NCI-H748 (cell line): ENCODE measurements at regions not wholly inside any gene's neighbourhood (a gene's known extent, or its start where the extent isn't known, plus 50 kb on each side); places are given as distances from the start of the nearest gene placed in this dataset.

ENCODE experiments used
- DNase-seq: peaks from one replicate; lab custom pipeline; 2025; ENCODE audit not compliant: unreplicated experiment; lab: John Stamatoyannopoulos, UW

DNA sequence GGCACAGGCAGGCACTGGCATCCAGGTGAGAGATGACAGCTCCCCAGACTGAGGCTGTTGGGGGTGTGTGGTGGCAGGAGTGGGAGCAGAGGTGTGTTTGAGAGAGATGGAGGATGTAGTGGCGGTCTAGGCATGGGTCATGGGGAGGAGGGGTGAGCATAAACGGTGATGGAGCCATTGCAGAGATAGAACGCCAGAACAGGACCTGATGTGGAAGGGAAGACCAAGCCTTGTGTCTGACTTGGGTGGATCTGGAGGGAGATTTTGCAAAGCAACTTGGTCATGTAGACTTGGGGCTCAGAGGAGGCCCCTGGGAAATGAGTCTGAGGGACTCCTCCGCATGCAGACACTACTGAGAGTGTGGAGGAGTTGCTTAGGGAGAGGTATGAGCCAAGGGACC, 50.0 kb upstream of the CLDN5 start:
- no peak for DNase-seq

DNA sequence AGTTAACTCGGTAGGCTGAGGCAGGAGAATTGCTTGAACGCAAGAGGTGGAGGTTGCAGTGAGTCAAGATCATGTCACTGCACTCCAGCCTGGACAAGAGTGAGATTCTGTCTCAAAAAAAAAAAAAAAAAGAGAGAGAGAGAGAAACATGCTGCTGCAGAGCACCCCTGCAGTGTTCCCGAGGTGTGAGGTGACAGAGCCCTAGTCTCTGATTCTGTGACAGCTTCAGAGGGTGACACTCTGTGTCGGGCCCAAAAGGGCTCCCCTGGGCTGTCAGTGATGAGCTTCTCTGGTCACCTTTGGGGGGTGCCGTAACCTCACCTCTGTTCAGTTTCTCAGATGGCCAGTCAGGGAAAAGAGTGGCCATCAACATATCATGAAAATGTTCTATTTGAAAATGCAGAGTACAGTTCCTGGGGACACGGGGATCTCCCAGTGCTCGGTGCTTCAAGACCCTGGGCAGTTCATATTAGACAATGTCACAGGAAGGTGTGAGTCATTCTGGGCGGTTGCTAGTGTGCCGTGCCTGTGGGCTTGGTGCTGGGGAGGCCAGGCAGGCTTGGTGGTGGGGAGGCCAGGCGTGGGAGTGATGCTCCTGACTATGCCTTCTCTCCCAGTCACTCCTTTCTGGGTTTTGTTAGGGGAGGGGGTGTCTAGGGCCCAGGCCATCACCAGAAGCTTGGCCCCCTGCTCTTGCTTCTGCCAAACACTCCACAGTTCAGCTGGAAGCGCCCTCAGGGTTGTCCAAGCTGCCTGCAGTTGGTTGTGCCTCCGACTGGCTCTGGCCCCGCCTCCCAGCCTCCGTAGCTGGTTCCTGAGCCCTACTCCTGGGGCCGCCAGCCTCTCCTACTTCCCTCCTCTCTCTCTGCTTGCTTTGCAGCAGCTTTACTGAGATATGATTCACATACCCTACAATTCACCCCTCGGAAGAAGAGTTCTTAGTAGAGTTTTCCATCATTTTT, 52.5 kb upstream of the CLDN5 start:
- DNase-seq, result no peak

DNA sequence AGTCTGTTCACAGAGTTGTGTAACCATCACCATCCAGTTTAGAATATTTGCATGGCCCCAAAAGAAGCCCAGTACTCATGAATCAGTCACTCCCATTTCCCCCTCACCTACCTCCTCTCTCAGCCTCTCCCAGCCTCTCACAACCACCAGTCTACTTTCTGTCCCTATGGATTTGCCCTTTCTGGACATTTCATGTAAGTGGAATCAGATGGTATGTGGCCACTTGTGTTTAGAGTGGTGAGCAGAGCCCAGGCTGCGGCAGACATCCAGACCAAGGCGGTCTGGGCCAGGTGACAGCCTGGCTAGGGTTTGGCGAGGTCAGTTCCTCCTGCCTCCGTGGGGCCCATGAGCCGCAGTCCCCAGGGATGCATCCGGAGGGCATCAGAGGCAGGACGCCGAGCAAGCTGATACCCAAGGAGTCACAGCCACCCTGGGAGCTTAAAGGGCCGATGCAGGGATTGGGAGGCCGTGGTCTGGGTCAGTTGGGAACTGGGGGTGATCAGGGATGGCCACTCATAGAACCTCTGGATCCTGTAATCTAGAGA, 53.3 kb upstream of the CLDN5 start:
- DNase-seq, result no peak

DNA sequence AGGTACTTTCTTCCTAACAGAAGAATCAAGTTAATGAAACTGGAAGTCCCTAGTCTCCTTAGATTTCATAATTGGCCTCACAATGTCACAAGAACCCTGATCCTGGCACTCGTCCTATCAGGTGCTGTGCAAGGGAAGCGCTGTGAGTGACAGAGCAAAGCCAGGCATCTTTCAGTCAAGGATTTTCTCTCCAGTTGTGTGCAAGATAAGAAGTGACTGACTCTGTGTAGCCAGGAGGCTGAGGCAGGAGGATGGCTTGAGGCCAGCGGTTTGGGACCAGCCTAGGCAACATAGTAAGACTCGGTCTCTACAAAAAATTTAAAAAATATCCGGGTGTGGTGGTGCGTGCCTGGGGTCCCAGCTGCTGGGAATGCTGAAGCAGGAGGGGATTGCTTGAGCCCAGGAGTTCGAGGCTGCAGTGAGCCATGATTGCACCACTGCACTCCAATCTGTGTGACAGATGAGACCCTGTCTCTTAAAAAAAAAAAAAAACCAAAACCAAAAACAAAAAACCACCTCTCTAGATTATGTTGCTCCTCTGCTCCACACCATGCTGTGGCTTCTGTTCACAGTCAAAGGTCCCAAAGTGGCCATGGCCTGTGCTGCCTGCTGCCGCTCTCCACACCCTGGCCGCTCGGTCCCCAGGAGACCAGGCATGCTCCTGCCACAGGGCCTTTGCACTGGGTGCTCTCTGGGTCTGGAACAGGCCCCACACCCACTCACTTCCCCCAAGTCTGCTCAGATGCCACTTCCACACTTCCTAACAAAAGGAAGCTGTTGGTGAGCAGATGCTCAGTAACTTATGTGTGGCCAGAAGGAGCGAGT, 54.2 kb upstream of the CLDN5 start:
- no peak for DNase-seq

DNA sequence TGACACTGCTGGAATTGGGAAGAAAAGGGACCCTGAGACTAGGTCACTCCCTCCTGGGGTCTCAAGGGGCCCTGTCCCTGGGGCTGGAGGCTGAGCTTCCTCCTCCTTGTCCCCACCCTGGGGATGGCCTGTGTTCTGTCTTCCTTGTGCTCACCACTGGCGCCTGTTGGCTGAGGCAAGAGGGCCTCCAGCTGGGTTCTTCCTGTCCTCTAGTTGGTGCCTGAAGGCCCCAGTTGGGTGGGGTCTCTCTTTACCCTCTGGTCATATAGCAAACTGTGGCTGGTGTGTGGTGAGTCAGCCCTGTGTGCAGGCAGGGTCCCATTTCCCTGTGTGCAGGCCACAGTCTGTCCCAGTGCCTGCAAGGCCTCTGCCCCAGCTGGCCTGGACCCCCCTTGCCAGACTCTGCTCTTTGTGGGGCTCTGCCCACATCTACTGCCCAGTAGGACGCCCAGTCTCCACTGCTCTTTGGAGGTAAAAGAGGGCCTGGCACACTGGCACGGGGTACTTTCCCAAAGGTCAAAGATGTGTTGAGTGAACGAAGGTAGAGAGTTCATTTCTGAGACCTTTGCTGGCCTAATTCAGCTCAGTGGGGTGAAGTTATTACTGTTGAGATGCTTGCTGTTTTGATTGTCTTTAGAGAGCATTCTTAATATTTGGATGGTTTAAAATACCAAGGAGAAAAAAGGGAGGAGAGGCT, 55.1 kb upstream of the CLDN5 start:
- no peak for DNase-seq

DNA sequence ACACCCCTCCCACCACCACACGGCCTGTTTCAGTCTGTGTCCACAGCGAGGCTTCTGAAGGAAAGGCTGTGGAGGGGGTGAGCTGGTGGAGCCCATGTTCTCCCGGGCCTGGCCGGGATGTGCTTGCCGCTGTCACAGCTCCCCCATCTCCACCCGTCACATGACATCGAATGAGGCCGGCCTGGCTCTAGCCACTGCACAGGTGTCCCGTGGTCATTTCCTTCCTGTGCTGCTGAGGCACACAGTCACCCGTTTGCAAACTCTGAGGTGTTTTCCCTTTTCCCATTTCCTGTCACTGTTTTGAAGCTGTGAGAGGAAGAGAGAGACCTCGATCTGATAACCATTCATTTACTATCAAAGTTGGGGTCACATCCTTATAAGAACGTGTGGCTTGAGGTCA, 55.7 kb upstream of the CLDN5 start:
- DNase-seq, result no peak

DNA sequence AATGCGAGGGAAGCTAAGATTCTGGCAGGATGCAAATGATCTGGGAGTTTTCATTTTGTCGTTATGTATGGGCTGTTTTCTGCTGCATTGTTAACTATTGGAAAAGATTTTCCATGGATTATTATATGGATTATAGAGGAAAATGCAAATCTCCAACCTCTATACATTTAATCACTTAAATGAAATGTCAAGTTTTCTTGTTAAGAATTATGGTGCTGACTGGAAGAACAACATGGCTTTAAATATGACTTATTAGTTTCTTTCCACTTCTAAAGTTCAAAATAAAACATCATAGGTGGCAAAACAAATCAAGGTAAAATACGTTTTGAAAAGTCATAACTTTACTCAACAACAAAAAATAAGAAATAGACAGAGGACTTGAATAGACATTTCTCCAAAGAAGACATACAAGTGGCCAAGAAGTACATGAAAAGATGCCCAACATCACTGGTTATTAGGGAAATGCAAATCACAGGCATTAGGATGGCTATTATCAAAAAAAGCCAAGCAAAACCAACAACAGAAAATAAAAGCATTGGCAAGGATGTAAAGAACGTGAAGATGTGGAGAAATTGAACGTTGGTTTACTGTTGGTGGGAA, 56.2 kb upstream of the CLDN5 start:
- DNase-seq, result no peak

DNA sequence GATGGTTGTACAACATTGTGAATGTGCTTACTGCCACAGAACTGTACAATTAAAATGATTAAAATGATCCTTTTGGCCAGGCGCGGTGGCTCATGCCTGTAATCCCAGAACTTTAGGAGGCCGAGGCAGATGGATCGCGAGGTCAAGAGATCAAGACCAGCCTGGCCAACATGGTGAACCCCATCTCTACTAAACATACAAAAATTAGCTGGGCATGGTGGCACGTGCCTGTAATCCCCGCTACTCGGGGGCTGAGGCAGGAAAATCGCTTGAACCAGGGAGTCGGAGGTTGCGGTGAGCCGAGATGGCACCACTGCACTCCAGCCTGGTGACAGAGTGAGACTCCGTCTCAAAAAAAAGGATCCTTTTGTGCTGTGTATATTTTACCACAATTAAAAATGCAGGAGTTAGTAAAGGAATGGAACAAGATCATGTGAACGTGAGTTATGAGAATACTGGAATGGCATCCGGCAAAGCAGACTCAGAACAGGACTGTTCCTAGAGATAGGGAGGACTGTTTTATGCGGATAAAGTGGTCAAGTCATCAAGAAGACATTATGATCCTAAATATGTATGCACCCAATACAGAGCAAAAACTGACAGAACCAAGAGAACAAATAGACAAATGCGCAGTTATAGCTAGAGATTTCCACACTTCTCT, 58.0 kb upstream of the CLDN5 start:
- DNase-seq, result no peak

DNA sequence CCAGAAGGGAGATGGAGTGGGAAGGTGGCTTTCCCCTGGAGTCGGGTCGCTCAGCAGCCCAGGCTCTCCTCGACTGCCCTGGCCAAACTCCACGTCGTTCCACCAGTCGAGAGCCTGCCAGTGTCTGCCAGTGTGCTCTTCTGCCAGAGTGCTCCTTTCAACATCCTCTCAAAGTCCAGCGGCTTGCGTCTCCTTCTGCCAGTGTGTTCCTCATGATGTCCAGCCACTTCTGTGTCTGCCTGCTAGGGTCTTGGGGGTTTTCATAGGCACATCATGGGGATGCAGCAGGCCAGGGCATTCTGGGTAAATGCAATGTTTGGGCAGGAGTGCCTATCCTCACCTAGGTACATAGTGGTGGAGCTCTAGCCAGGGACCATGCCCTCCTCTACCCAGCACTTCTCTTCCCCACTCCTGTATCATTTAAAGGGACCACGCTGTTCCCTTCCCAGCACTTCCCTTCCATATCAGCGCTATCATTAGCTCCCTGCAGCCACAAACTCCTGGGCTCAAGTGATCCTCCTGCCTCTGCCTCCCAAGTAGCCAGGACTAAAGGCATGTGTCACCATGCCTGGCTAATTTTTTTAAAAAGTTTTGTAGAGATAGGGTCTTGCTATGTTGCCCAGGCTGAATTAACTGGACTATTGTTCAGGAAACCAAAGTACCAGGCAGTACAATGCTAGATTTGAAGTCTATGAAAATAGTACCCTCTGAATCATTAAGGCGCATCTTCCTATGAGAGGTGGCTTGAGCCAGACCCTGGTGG, 62.9 kb upstream of the CLDN5 start:
- no peak for DNase-seq

DNA sequence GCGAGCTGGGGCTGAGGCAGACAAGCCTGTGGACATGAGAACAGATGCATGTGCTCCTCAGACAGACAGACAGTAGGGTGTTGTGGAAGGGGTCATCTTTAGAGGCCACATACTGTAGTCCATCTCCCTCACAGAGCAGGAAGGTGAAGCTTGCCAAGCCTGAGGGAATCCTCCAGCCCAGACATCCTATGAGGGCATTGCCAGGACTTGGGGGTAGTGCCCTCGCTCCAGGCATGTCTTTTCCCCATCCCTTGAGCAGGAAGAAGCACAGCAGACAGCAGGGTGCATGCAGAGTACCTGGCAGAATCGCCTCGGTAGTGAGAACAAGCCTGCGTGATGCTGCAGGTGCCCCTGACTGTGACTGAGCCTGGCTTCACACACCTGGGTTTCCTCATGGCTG, 66.5 kb upstream of the CLDN5 start:
- DNase-seq, result no peak

DNA sequence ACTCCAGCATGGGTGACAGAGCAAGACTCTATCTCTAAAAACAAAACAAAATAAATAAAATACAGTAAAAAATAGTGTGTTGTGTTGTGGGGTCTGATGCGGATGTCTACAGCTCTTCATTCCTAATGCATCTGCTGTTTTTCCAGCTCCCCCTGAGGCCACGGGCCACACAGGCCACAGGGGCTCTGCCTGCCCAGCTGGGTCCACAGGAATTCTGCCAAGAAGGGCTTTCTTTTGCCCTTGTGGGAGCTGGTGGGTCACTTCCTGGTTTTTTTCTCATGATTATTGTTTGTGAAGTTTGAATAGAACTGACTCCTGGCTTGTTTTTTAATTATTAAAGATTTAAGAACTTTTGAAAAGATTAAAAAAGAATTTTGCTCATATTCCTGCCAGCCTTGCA, 67.4 kb upstream of the CLDN5 start:
- no peak for DNase-seq

DNA sequence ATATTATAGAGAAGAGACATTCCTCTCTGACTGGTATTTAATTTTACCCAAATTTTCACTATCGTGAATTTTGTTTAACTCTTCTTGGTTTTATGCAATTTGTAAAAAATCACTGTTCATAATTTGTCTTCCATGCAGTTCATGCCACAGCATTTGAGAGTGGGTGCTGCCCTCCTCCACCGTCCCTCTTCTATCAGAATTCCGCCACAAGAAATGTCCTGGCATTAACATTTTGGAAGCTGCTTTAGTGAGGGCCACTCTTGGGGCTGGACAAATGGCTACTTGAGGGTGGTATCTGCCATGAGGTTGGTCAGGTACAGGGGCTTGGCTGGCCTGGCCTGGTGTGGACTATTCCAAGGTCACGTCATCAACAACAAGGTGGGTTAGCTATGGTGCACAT, 68.3 kb upstream of the CLDN5 start:
- DNase-seq, result no peak

DNA sequence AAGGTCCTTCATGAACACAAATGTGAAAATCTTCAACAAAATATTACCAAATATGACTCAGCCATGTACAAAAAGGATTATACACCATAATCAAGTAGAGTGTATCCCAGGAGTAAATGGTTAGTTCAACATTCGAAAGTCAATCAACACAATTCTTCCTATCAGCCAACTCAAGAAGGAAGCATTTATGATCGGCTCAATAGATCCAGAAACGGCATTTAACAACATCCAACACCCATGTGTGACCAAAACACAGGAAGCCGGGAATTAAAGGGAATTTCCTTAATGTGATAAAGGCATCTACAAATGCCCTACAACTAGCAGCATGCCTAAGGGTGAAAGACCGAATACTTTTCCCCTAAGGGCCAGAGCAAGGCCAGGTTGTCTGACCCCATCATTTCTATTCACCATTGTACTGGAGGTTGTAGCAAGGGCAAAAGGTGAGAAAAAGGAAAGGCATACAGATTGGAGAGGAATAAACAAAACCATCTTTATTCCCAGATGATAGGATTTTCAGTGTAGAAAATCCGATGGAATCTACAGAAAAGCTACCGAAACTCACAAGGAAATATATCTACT, 69.9 kb upstream of the CLDN5 start:
- no peak for DNase-seq

DNA sequence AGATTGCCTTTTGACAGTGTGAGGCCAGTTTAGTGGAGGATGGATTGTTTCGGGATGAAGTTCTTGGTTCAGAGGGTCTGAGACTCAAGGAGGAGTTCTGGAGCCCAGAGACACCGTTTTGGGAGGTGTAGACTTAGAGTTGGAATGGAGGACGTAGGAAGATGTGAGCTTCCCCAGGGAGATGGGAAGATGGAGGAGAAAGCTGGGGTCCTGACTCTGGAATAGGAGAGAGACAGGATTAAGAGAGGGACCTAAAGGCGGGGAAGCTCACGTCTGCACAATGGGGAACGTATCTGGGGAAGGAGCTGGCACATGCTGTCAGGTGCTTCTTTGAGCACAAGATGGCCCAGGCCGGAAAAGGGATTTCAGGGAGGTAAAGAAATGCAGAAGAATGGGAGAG, 71.3 kb upstream of the CLDN5 start:
- no peak for DNase-seq

DNA sequence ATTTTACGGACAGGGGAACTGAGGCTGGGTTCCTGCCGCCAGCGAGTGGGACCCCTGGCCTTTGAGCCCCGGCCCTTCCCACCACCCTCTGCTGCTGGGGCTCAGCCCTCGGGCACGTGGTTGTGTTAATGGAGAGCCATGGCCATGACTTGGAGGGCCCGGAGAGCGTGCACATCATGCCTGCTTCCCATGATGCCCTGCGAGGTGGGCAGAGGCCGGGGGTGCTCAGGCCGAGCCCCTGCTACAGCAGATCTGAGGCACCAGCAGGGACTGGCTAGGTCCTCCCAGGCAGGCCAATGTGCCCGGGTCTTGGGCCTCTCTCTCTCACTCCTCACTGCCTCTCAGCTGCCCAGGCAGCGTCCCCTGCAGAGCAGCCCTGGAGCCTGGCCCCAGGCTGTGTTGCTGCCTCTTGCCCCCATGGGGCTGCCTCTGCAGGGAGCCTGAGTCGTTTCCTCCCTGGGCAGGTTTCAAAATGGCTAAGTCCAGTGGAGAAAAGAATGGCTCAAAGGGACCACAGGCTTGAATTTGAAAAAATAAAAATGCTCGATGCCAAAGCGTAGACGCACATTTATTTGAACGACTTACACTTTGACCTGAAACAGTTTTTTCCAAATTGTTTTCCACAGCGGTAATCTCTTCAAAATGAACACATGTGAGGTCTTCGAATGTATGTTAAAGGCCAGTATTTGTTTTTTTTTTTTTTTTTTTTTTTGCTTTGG, 72.6 kb upstream of the CLDN5 start:
- no peak for DNase-seq

DNA sequence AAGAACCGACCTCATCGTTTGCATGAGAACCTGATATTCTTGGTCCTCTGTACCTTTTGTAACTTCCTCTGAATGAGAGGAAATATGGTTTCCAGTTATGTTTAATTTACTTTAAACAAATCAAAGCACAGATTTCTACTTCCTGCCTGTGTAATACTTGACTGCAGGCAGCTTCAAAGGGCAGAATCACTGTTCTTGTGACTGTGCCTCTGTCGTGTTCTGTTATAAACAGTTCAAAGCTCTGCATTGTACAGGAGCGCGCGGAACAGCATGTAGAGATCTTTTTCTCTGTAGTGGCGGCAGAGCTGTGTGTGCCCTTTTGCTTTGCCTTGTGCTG, 73.2 kb upstream of the CLDN5 start:
- no peak for DNase-seq

DNA sequence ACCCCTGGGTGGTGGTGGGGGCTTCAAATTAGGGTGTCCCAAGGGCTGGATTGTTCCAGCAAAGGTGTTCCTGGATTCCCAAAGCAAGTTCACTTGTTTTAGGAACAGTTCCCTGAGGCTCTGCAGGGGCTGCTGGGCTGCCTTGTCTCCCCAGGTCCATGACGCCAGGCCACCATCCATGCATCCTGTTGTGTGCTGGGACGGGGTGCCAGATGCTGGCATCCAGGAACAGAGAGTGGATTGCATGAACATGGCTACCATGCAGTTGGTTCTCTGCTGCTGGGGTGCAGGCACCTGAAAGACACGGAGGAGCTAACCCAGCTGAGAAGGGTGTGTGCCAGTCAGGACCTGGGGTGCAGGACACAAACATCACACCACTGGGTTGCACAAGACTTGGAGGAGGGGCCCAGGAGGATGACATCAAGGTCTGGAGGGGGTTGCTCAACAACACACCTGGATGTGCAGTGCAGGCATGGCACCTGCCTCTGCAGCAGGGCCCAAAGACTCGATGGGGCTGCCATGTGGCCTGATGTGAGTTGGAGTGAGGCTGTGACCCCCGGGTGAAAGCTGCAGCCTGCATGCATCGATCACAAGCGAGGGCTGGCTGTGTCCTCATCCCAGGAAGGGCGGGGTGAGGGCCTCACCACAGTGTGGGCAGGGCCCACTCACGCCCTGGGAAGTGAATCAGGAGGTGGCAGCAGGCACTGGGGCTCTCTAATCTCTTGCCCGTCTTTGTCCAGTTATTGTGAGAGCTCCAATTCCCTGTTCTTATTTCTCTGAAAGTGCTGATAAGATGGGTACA, 74.0 kb upstream of the CLDN5 start:
- no peak for DNase-seq

DNA sequence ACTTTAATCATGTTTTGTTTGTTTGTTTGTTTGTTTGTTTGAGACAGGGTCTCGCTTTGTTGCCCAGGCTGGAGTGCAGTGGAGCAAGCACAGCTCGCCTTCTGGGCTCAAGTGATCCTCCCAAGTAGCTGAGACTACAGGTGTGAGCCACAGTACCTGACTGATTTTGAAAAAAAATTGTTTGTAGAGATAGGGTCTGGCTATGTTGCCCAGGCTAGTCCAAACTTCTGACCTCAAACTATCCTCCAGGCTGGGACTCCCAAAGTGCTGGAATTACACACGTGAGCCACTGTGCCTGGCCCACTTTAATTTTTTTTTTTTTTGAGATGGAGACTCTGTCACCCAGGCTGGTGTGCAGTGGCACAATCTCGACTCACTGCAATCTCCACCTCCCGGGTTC, 74.8 kb upstream of the CLDN5 start:
- DNase-seq, result no peak
